ENCODE measurements at regions not wholly inside any gene's neighbourhood (a gene's known extent, or its start where the extent isn't known, plus 50 kb on each side); places are given as distances from the start of the nearest gene placed in this dataset.

DNA sequence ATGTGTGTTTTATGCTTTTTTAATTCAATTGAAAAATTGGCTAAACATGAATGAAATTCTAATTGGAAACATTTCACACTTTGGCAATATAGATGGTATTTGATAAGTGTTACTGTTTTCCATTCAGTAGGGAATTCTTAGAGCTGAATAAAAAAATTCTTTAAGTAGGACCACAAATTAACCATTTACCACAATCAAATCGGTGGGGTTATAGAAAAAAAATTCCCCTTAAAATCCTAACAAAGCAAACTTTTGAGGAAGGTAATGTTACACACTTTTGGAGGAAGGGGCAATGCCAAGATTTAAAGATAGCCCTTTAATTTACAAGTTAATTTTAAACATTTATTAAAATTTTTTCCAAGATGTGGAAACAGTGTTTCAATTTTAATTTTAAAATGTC is 279.0 kb upstream of the FIGN start:
- no peak overlapping the region for H3K27ac ChIP-seq
- no peaks in the 10 kb centered on the region for H3K4me1 ChIP-seq
- no peak for DNase-seq
- intact Hi-C loops (cut with DNase I; ENCODE audit: low total_unique reads), result no loop called here
- WGBS, 2 donors, result 78 to 81% methylated on average over 1 of the region's 1 CpG
- no peaks in the 10 kb centered on the region for H3K27me3 ChIP-seq
- no peaks in the 10 kb centered on the region for H3K9me3 ChIP-seq
- TF ChIP-seq CTCF (IDR thresholded peaks at IDR 0.05), result no peak
- no peak for TF ChIP-seq POLR2A (IDR thresholded peaks at IDR 0.05)
- no peaks in the 10 kb centered on the region for H3K36me3 ChIP-seq (ENCODE audit: low read depth, missing control alignments)
- H3K4me3 ChIP-seq, result no peak overlapping the region

DNA sequence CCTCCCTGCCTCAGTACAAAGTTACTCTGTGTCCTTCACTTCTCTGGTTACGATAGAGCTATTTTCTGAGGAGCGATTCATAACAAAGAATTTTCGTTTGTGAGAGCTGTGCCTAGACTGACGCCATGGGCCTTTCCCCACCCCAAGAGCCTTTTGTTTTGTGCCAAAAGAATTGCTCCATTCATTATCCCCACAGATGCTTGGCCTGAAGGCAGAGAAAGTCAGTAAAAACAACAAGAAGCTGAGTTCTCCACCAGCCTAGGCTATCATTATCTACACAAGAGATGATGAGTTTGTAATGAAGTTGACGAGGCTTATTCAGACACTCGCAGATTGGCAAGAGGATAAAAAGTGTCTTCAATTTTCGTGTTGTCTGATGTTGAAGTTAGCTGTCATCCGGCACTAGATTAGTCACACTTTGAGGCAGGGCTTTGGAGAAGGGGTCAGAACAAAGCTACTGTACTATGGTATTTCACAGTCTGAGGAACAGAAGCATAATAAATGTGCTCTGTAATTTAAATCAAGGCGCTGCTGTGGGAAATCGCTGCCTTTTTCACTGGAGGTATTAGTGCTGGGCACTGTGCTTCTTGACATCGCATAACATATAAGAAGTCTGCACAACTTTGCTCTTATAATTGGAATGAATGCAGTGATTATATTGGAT is 278.4 kb upstream of the FIGN start:
- no peaks in the 10 kb centered on the region for H3K36me3 ChIP-seq (ENCODE audit: low read depth, missing control alignments)
- no peak overlapping the region for H3K27ac ChIP-seq
- intact Hi-C loops (cut with DNase I; ENCODE audit: low total_unique reads), result no loop called here
- H3K9me3 ChIP-seq, result no peaks in the 10 kb centered on the region
- 61 to 74% methylated on average over 11 of the region's 11 CpGs for WGBS, 2 donors
- TF ChIP-seq POLR2A (IDR thresholded peaks at IDR 0.05) (no peak), CTCF (IDR thresholded peaks at IDR 0.05) (no peak)
- H3K4me3 ChIP-seq, result no peak overlapping the region
- H3K27me3 ChIP-seq, result no peaks in the 10 kb centered on the region
- H3K4me1 ChIP-seq, result no peaks in the 10 kb centered on the region
- no peak for DNase-seq

DNA sequence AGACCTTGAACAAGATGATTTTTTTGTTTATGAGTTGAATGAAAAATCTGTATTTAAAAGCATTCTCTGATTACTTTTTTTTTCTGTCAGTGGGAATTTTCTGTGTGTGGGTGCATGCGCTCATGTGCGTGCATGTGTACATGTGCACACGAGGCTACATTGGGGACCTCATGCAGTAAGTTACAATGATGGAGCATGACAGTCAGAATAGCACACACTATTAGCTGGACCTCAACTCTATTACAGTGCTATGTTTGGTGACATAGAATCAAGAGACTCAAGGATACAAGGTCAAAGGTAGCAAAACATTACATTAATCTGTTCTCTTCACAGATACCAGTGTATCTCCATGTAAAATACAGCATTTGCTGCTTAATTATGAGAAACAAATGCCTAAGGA is 276.8 kb upstream of the FIGN start:
- intact Hi-C loops (cut with DNase I; ENCODE audit: low total_unique reads), result no loop called here
- no peaks in the 10 kb centered on the region for H3K9me3 ChIP-seq
- H3K4me3 ChIP-seq, result no peak overlapping the region
- no peak for TF ChIP-seq CTCF (IDR thresholded peaks at IDR 0.05)
- no peak for TF ChIP-seq POLR2A (IDR thresholded peaks at IDR 0.05)
- DNase-seq, result no peak
- 95% methylated on average over 3 of the region's 3 CpGs for WGBS, 2 donors
- H3K4me1 ChIP-seq, result no peaks in the 10 kb centered on the region
- no peaks in the 10 kb centered on the region for H3K36me3 ChIP-seq (ENCODE audit: low read depth, missing control alignments)
- no peaks in the 10 kb centered on the region for H3K27me3 ChIP-seq
- no peak overlapping the region for H3K27ac ChIP-seq

GRCh38 chr2:164009756-164010337 is 274.0 kb upstream of the FIGN start:
- no peak for DNase-seq
- no peak overlapping the region for H3K27ac ChIP-seq
- no peaks in the 10 kb centered on the region for H3K27me3 ChIP-seq
- H3K4me1 ChIP-seq, result no peaks in the 10 kb centered on the region
- TF ChIP-seq POLR2A (IDR thresholded peaks at IDR 0.05), result no peak
- no peak for TF ChIP-seq CTCF (IDR thresholded peaks at IDR 0.05)
- no peaks in the 10 kb centered on the region for H3K9me3 ChIP-seq
- 67 to 69% methylated on average over 7 of the region's 7 CpGs for WGBS, 2 donors
- H3K36me3 ChIP-seq (ENCODE audit: low read depth, missing control alignments), result no peaks in the 10 kb centered on the region
- no peak overlapping the region for H3K4me3 ChIP-seq
- intact Hi-C loops (cut with DNase I; ENCODE audit: low total_unique reads), result no loop called here

DNA sequence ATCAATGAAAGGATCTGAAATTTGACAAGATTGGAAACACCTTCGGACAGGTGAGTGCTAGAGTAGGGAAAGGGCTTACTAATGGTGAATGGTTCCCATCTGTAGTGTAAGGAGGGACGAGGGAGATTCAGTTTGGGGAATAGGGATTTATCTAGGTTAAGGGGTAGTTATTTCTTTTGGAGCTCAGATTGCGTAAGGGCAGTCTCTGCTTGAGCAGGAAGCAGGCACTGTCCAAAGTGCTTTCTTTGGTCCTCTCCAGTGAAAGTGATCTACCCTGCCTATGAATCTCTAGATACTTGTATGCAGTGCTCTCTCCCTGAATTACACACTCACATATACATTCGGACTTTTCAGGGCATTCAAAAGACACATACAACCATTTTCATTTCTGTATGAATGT is 272.9 kb upstream of the FIGN start:
- no peak overlapping the region for H3K4me3 ChIP-seq
- H3K4me1 ChIP-seq, result no peaks in the 10 kb centered on the region
- no peaks in the 10 kb centered on the region for H3K9me3 ChIP-seq
- H3K27ac ChIP-seq, result no peak overlapping the region
- DNase-seq, result no peak
- WGBS, 2 donors, result 81 to 89% methylated on average over 4 of the region's 4 CpGs
- intact Hi-C loops (cut with DNase I; ENCODE audit: low total_unique reads), result no loop called here
- no peaks in the 10 kb centered on the region for H3K36me3 ChIP-seq (ENCODE audit: low read depth, missing control alignments)
- no peak for TF ChIP-seq POLR2A (IDR thresholded peaks at IDR 0.05)
- no peaks in the 10 kb centered on the region for H3K27me3 ChIP-seq

Measured in testis (tissue), 2 donors.